ENCODE measurements at regions not wholly inside any gene's neighbourhood (a gene's known extent, or its start where the extent isn't known, plus 50 kb on each side); places are given as distances from the start of the nearest gene placed in this dataset.

GRCh38 chr20:51185277-51185676 lies 162.4 kb upstream of the KCNG1 start:
- no peak overlapping the region for H3K4me3 ChIP-seq (ENCODE audit: low read depth, poor library complexity, severe bottlenecking)
- DNase-seq (ENCODE audit: low spot score in 2 of 2): peak in 1 of 2 donors; percentile 49
- TF ChIP-seq CTCF (IDR thresholded peaks at IDR 0.05) (no peak), POLR2A (IDR thresholded peaks at IDR 0.05) (no peak)
- intact Hi-C loops (cut with DNase I; ENCODE audit: low total_unique reads): no loop called here
- WGBS, 2 donors: 91 to 100% methylated on average over 3 of the region's 3 CpGs

GRCh38 chr20:51184289-51184688 lies 161.4 kb upstream of the KCNG1 start:
- no peak for TF ChIP-seq CTCF (IDR thresholded peaks at IDR 0.05)
- no peak for TF ChIP-seq POLR2A (IDR thresholded peaks at IDR 0.05)
- 74 to 75% methylated on average over 2 of the region's 2 CpGs for WGBS, 2 donors
- intact Hi-C loops (cut with DNase I; ENCODE audit: low total_unique reads): no loop called here
- peak in 1 of 2 donors; percentile 13 for DNase-seq (ENCODE audit: low spot score in 2 of 2)
- no peak overlapping the region for H3K4me3 ChIP-seq (ENCODE audit: low read depth, poor library complexity, severe bottlenecking)

GRCh38 chr20:51183451-51183850 lies 160.5 kb upstream of the KCNG1 start:
- intact Hi-C loops (cut with DNase I; ENCODE audit: low total_unique reads): no loop called here
- 89 to 97% methylated on average over 1 of the region's 1 CpG for WGBS, 2 donors
- H3K4me3 ChIP-seq (ENCODE audit: low read depth, poor library complexity, severe bottlenecking): no peak overlapping the region
- TF ChIP-seq POLR2A (IDR thresholded peaks at IDR 0.05) (no peak), CTCF (IDR thresholded peaks at IDR 0.05) (no peak)
- DNase-seq (ENCODE audit: low spot score in 2 of 2): no peak

GRCh38 chr20:51182571-51182970 lies 159.7 kb upstream of the KCNG1 start:
- 78 to 83% methylated on average over 6 of the region's 6 CpGs for WGBS, 2 donors
- no peak for TF ChIP-seq CTCF (IDR thresholded peaks at IDR 0.05)
- intact Hi-C loops (cut with DNase I; ENCODE audit: low total_unique reads): no loop called here
- DNase-seq (ENCODE audit: low spot score in 2 of 2): no peak
- no peak overlapping the region for H3K4me3 ChIP-seq (ENCODE audit: low read depth, poor library complexity, severe bottlenecking)

GRCh38 chr20:51178153-51178552 lies 155.2 kb upstream of the KCNG1 start:
- DNase-seq (ENCODE audit: low spot score in 2 of 2): no peak
- no peak for TF ChIP-seq CTCF (IDR thresholded peaks at IDR 0.05)
- no peak for TF ChIP-seq POLR2A (IDR thresholded peaks at IDR 0.05)
- 81 to 84% methylated on average over 3 of the region's 3 CpGs for WGBS, 2 donors
- no peak overlapping the region for H3K4me3 ChIP-seq (ENCODE audit: low read depth, poor library complexity, severe bottlenecking)
- intact Hi-C loops (cut with DNase I; ENCODE audit: low total_unique reads): no loop called here

- TF ChIP-seq POLR2A (IDR thresholded peaks at IDR 0.05): no peak
- WGBS, 2 donors: 37 to 45% methylated on average over 3 of the region's 3 CpGs
- H3K4me3 ChIP-seq (ENCODE audit: low read depth, poor library complexity, severe bottlenecking): no peak overlapping the region
- DNase-seq (ENCODE audit: low spot score in 2 of 2): peak in 1 of 2 donors; percentile 9
- intact Hi-C loops (cut with DNase I; ENCODE audit: low total_unique reads): no loop called here
Observed at GRCh38 chr20:51176876-51177275, 154.0 kb upstream of the KCNG1 start.

Data from lower leg skin (tissue), 4 donors.